Stomach (tissue), 4 donors: ENCODE measurements at regions not wholly inside any gene's neighbourhood (a gene's known extent, or its start where the extent isn't known, plus 50 kb on each side); places are given as distances from the start of the nearest gene placed in this dataset.

Experiments
- CTCF ChIP-seq, 7 experiments: fragments of 450-650 bp in 4 of 7; fragments of 200-600 bp in 3 of 7; sonication (generic) in 3 of 7; IDR thresholded peaks; one replicate each; pipeline ENCODE4 v1.5.1; 2016 to 2019; ENCODE audit warnings: antibody characterized with exemption in 7 of 7, control low read depth in 2 of 7, mild to moderate bottlenecking in 1 of 7
- EP300 ChIP-seq: sonication (generic); formaldehyde crosslinking; IDR thresholded peaks from one replicate; pipeline ENCODE4 v1.6.1; 2017; ENCODE audit warnings: antibody characterized with exemption
- POLR2A ChIP-seq, 4 donors: fragments of 450-650 bp; IDR thresholded peaks; one replicate each; pipeline ENCODE4 v1.6.1; 2016; ENCODE audit warnings: antibody characterized with exemption in 4 of 4, control low read depth in 2 of 4, mild to moderate bottlenecking in 1 of 4, moderate library complexity in 1 of 4
- POLR2AphosphoS5 ChIP-seq, 3 donors: sonication (generic); formaldehyde crosslinking; IDR thresholded peaks; one replicate each; pipeline ENCODE4 v1.6.1; 2016; ENCODE audit warnings: antibody characterized with exemption in 3 of 3

- TF ChIP-seq CTCF (IDR thresholded peaks at IDR 0.05) (no peak), POLR2A (IDR thresholded peaks at IDR 0.05) (no peak), POLR2AphosphoS5 (IDR thresholded peaks at IDR 0.05) (no peak), EP300 (no peak)
These were observed 466.2 kb upstream of the FLRT2 start for GRCh38 chr14:85063747-85064146.
